ENCODE measurements at regions not wholly inside any gene's neighbourhood (a gene's known extent, or its start where the extent isn't known, plus 50 kb on each side); places are given as distances from the start of the nearest gene placed in this dataset.

DNA sequence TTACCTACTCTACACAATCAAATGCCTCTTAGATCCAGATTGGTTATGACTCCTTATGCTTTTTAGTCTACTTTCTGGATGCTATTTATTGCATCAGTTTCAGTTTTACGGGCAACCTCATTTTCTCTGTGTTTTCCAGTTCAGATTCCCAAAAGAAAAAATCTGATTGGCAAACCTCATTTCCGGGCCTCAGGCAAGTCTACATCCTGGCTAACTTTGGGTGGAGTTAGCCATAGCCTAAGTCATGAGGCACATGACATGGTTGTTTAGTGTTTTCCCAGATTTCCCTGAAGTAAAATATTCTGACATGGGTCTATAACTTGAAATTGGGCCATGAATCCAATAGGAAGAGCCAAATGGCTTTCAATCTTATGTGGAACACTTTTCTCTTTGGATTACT lies 339.7 kb downstream of the NUAK1 start:
- ChIA-PET POLR2A (no interaction called here), CTCF (no interaction called here)
- no peak for DNase-seq (ENCODE audit: extremely low spot score)
- TF ChIP-seq NFRKB (IDR thresholded peaks at IDR 0.05): no peak
- TF ChIP-seq FOXA1 (IDR thresholded peaks at IDR 0.05): no peak
- TF ChIP-seq BHLHE40 (IDR thresholded peaks at IDR 0.05; ENCODE audit: borderline replicate concordance): no peak
- no peak for TF ChIP-seq LEF1 (IDR thresholded peaks at IDR 0.05; ENCODE audit: borderline replicate concordance)
- TF ChIP-seq FOXM1 (IDR thresholded peaks at IDR 0.05; ENCODE audit: borderline replicate concordance): no peak
- no peak for TF ChIP-seq HDGF (IDR thresholded peaks at IDR 0.05; ENCODE audit: borderline replicate concordance)
- TF ChIP-seq SP1 (IDR thresholded peaks at IDR 0.05): no peak
- no peak for TF ChIP-seq FOXK2 (IDR thresholded peaks at IDR 0.05)
- TF ChIP-seq ELF4 (IDR thresholded peaks at IDR 0.05): no peak
- TF ChIP-seq L3MBTL2 (conservative IDR thresholded peaks at IDR 0.05): no peak
- TF ChIP-seq ARNT (IDR thresholded peaks at IDR 0.05): no peak
- TF ChIP-seq CTBP1 (IDR thresholded peaks at IDR 0.05; ENCODE audit: borderline replicate concordance): no peak
- TF ChIP-seq, protein P1, sequence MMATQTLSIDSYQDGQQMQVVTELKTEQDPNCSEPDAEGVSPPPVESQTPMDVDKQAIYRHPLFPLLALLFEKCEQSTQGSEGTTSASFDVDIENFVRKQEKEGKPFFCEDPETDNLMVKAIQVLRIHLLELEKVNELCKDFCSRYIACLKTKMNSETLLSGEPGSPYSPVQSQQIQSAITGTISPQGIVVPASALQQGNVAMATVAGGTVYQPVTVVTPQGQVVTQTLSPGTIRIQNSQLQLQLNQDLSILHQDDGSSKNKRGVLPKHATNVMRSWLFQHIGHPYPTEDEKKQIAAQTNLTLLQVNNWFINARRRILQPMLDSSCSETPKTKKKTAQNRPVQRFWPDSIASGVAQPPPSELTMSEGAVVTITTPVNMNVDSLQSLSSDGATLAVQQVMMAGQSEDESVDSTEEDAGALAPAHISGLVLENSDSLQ (IDR thresholded peaks at IDR 0.05): no peak
- TF ChIP-seq SUZ12 (IDR thresholded peaks at IDR 0.05): no peak
- no peak for TF ChIP-seq TARDBP (IDR thresholded peaks at IDR 0.05)

DNA sequence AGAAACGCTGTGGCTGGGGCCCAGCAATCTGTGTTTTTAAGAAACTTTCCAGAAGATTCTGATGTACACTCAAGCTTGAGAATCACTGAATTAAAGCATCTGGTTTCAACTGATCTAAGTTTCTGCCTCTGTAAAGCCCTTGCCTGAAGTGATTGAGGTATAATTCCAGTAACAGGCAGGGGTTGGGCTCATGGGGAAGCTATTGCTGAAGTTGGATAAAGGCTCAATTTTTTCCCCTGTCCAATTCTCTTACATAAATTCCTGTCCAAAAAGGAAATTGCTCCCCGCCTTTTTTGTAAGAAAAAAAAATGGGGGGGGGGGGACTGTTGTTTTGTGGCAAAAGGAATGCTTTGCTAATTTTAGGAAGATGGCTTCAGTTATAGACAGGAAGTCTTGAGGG lies 337.4 kb downstream of the NUAK1 start:
- CTCF ChIA-PET: no interaction called here
- POLR2A ChIA-PET: no interaction called here
- no peak for DNase-seq (ENCODE audit: extremely low spot score)
- TF ChIP-seq LEF1 (IDR thresholded peaks at IDR 0.05; ENCODE audit: borderline replicate concordance) (no peak), FOXA1 (IDR thresholded peaks at IDR 0.05) (no peak), TARDBP (IDR thresholded peaks at IDR 0.05) (no peak), SP1 (IDR thresholded peaks at IDR 0.05) (no peak), ZNF384 (IDR thresholded peaks at IDR 0.05) (no peak), L3MBTL2 (conservative IDR thresholded peaks at IDR 0.05) (no peak), ARNT (IDR thresholded peaks at IDR 0.05) (no peak), CTBP1 (IDR thresholded peaks at IDR 0.05; ENCODE audit: borderline replicate concordance) (no peak), FOXM1 (IDR thresholded peaks at IDR 0.05; ENCODE audit: borderline replicate concordance) (no peak), ELF4 (IDR thresholded peaks at IDR 0.05) (no peak), BHLHE40 (IDR thresholded peaks at IDR 0.05; ENCODE audit: borderline replicate concordance) (no peak), HDGF (IDR thresholded peaks at IDR 0.05; ENCODE audit: borderline replicate concordance) (no peak)
- TF ChIP-seq, protein P1 (IDR thresholded peaks at IDR 0.05): no peak

DNA sequence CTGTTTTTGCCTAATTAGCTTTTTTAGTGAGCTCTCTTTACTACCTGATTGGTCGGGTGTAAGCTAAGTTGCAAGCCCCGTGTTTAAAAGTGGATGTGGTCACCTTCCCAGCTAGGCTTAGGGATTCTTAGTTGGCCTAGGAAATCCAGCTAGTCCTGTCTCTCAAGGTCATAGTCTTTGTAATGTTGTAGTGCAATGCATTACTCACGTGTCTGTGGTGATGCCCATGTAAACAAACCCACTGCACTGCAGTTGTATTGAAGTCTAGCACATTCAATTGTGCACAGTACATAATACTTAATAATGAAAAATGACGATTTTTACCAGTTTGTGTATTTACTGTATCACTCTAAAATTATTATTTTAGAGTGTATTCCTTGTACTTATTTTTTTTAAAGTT lies 335.5 kb downstream of the NUAK1 start:
- POLR2A ChIA-PET: no interaction called here
- no peak for DNase-seq (ENCODE audit: extremely low spot score)
- CTCF ChIA-PET: no interaction called here
- TF ChIP-seq CTBP1 (IDR thresholded peaks at IDR 0.05; ENCODE audit: borderline replicate concordance): no peak
- TF ChIP-seq NFRKB (IDR thresholded peaks at IDR 0.05): no peak
- no peak for TF ChIP-seq L3MBTL2 (conservative IDR thresholded peaks at IDR 0.05)
- no peak for TF ChIP-seq TARDBP (IDR thresholded peaks at IDR 0.05)
- TF ChIP-seq, protein P1 (IDR thresholded peaks at IDR 0.05): no peak
- TF ChIP-seq ELF4 (IDR thresholded peaks at IDR 0.05): no peak
- no peak for TF ChIP-seq SP1 (IDR thresholded peaks at IDR 0.05)
- no peak for TF ChIP-seq FOXM1 (IDR thresholded peaks at IDR 0.05; ENCODE audit: borderline replicate concordance)
- no peak for TF ChIP-seq FOXK2 (IDR thresholded peaks at IDR 0.05)
- TF ChIP-seq ARNT (IDR thresholded peaks at IDR 0.05): no peak
- no peak for TF ChIP-seq BHLHE40 (IDR thresholded peaks at IDR 0.05; ENCODE audit: borderline replicate concordance)
- no peak for TF ChIP-seq HDGF (IDR thresholded peaks at IDR 0.05; ENCODE audit: borderline replicate concordance)
- no peak for TF ChIP-seq ZNF384 (IDR thresholded peaks at IDR 0.05)
- no peak for TF ChIP-seq SUZ12 (IDR thresholded peaks at IDR 0.05)
- no peak for TF ChIP-seq LEF1 (IDR thresholded peaks at IDR 0.05; ENCODE audit: borderline replicate concordance)
- TF ChIP-seq FOXA1 (IDR thresholded peaks at IDR 0.05): no peak

DNA sequence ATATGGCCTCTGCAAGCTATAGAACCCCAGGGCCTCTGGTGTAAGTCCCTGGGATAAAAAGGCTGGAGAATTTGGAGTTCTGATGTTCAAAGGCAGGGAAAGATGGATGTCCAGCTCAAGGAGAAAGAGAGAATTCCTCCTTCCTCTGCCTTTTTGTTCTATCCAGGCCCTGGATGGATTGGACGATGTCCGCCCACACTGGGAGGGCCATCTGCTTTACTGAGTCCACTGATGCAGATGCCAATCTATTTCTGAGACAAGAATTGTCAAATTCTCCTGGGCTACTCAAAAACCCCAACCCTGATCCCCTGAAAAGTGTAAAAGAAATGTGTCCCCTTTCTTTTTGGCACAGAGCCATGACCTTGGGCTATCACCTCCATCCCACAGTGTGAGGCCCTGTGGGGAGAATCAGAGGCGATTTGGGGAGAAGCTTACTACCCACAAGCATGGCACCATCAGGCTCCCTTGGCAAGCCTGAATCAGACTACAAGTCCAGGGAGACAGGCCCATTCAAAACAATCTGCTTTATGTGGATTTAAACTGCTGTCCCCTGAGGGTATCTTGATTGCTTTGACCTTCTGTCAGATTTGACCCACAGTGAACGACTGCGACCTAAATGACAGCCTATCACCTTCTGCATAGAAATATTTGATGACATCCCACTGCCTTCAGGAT lies 334.0 kb downstream of the NUAK1 start:
- ChIA-PET POLR2A (no interaction called here), CTCF (no interaction called here)
- no peak for DNase-seq (ENCODE audit: extremely low spot score)
- TF ChIP-seq BHLHE40 (IDR thresholded peaks at IDR 0.05; ENCODE audit: borderline replicate concordance) (no peak), TARDBP (IDR thresholded peaks at IDR 0.05) (no peak), SUZ12 (IDR thresholded peaks at IDR 0.05) (no peak), FOXM1 (IDR thresholded peaks at IDR 0.05; ENCODE audit: borderline replicate concordance) (no peak), ELF4 (IDR thresholded peaks at IDR 0.05) (no peak), L3MBTL2 (conservative IDR thresholded peaks at IDR 0.05) (no peak), ZNF384 (IDR thresholded peaks at IDR 0.05) (no peak), ARNT (IDR thresholded peaks at IDR 0.05) (no peak), FOXK2 (IDR thresholded peaks at IDR 0.05) (no peak), HDGF (IDR thresholded peaks at IDR 0.05; ENCODE audit: borderline replicate concordance) (no peak), FOXA1 (IDR thresholded peaks at IDR 0.05) (no peak), LEF1 (IDR thresholded peaks at IDR 0.05; ENCODE audit: borderline replicate concordance) (no peak), NFRKB (IDR thresholded peaks at IDR 0.05) (no peak), CTBP1 (IDR thresholded peaks at IDR 0.05; ENCODE audit: borderline replicate concordance) (no peak), SP1 (IDR thresholded peaks at IDR 0.05) (no peak)
- TF ChIP-seq, protein P1 (IDR thresholded peaks at IDR 0.05): no peak

GRCh38 chr12:105805730-105806399 lies 332.9 kb downstream of the NUAK1 start:
- no peak for DNase-seq (ENCODE audit: extremely low spot score)
- CTCF ChIA-PET: no interaction called here
- POLR2A ChIA-PET: no interaction called here
- TF ChIP-seq SP1 (IDR thresholded peaks at IDR 0.05): no peak
- no peak for TF ChIP-seq ZNF384 (IDR thresholded peaks at IDR 0.05)
- TF ChIP-seq FOXK2 (IDR thresholded peaks at IDR 0.05): no peak
- TF ChIP-seq HDGF (IDR thresholded peaks at IDR 0.05; ENCODE audit: borderline replicate concordance): no peak
- no peak for TF ChIP-seq FOXA1 (IDR thresholded peaks at IDR 0.05)
- no peak for TF ChIP-seq SUZ12 (IDR thresholded peaks at IDR 0.05)
- TF ChIP-seq NFRKB (IDR thresholded peaks at IDR 0.05): no peak
- TF ChIP-seq CTBP1 (IDR thresholded peaks at IDR 0.05; ENCODE audit: borderline replicate concordance): no peak
- no peak for TF ChIP-seq TARDBP (IDR thresholded peaks at IDR 0.05)
- TF ChIP-seq ELF4 (IDR thresholded peaks at IDR 0.05): no peak
- TF ChIP-seq L3MBTL2 (conservative IDR thresholded peaks at IDR 0.05): no peak
- TF ChIP-seq ARNT (IDR thresholded peaks at IDR 0.05): no peak
